Sigmoid colon (tissue), 4 donors: ENCODE measurements at regions not wholly inside any gene's neighbourhood (a gene's known extent, or its start where the extent isn't known, plus 50 kb on each side); places are given as distances from the start of the nearest gene placed in this dataset.

ENCODE experiments used
- CTCF ChIP-seq, 4 experiments: fragments of 450-650 bp in 3 of 4; fragments of 200-600 bp in 1 of 4; IDR thresholded peaks; one replicate each; pipeline ENCODE4 v1.5.1; 2016 to 2019; ENCODE audit warnings: antibody characterized with exemption in 4 of 4, mild to moderate bottlenecking in 3 of 4, moderate library complexity in 2 of 4
- POLR2A ChIP-seq, 2 donors: fragments of 450-650 bp; IDR thresholded peaks; one replicate each; pipeline ENCODE4 v1.6.1; 2016; ENCODE audit warnings: antibody characterized with exemption in 2 of 2, mild to moderate bottlenecking in 2 of 2, moderate library complexity in 2 of 2
- POLR2AphosphoS5 ChIP-seq, 4 donors: sonication (generic); formaldehyde crosslinking; IDR thresholded peaks; one replicate each; pipeline ENCODE4 v1.6.1; 2017; ENCODE audit warnings: antibody characterized with exemption in 4 of 4

GRCh38 chr13:26914624-26915023, 154.0 kb upstream of the GPR12 start:
- TF ChIP-seq POLR2A (IDR thresholded peaks at IDR 0.05) (no peak), CTCF (IDR thresholded peaks at IDR 0.05) (no peak), POLR2AphosphoS5 (IDR thresholded peaks at IDR 0.05) (no peak)
